ENCODE measurements at regions not wholly inside any gene's neighbourhood (a gene's known extent, or its start where the extent isn't known, plus 50 kb on each side); places are given as distances from the start of the nearest gene placed in this dataset.

DNA sequence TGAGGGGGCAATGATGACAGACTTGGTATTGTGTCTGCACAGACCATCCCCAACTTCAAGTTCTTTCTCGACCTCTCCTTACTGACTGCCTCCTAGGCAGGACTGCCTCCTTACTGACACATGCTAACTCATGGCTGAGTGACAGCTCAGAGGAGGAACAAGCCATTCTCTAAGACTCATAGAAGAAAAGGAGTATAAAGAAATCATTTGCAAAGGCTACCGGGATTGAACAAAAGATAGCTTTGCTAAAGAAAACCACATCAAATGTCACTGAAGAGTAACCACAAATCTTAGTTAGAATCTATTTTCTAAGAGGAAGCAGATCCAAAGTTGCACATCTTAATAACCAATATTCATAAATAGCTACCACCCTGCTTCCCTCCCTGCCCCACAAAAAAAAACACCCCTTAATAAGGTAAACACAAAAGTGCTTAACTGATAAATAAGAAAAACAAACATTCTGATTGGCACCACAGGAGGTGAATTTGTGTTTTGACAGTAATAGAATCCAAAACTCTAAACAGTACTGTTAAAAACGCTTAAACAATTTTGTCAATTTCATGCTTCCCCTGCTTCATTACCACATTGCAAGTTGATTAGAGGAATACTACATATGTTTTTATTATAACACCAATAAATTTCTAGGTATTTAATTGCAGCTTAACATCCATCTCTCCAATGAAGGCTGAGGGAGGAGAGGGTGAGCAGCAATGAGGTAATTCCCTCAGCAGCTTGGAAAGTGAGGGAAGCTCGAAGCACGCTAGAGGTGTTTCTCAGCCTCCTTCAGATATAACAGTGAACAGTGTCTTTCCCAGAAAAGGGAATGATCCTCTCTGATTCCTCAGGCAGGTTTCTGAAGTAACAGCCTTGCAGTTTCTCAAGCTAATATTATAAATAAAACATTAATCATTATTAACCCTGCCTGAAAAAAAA lies 160.0 kb downstream of the HNRNPD start:
- Histone ChIP-seq H3K4me1 (no peaks in the 10 kb centered on the region), H3K4me3 (no peak overlapping the region), H3K27ac (no peak overlapping the region), H3K36me3 (no peaks in the 10 kb centered on the region), H3K9me3 (no peaks in the 10 kb centered on the region), H3K27me3 (no peaks in the 10 kb centered on the region)
- TF ChIP-seq, protein P1, sequence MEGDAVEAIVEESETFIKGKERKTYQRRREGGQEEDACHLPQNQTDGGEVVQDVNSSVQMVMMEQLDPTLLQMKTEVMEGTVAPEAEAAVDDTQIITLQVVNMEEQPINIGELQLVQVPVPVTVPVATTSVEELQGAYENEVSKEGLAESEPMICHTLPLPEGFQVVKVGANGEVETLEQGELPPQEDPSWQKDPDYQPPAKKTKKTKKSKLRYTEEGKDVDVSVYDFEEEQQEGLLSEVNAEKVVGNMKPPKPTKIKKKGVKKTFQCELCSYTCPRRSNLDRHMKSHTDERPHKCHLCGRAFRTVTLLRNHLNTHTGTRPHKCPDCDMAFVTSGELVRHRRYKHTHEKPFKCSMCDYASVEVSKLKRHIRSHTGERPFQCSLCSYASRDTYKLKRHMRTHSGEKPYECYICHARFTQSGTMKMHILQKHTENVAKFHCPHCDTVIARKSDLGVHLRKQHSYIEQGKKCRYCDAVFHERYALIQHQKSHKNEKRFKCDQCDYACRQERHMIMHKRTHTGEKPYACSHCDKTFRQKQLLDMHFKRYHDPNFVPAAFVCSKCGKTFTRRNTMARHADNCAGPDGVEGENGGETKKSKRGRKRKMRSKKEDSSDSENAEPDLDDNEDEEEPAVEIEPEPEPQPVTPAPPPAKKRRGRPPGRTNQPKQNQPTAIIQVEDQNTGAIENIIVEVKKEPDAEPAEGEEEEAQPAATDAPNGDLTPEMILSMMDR (IDR thresholded peaks at IDR 0.05): no peak
- DNase-seq (ENCODE audit: low spot score): no peak

DNA sequence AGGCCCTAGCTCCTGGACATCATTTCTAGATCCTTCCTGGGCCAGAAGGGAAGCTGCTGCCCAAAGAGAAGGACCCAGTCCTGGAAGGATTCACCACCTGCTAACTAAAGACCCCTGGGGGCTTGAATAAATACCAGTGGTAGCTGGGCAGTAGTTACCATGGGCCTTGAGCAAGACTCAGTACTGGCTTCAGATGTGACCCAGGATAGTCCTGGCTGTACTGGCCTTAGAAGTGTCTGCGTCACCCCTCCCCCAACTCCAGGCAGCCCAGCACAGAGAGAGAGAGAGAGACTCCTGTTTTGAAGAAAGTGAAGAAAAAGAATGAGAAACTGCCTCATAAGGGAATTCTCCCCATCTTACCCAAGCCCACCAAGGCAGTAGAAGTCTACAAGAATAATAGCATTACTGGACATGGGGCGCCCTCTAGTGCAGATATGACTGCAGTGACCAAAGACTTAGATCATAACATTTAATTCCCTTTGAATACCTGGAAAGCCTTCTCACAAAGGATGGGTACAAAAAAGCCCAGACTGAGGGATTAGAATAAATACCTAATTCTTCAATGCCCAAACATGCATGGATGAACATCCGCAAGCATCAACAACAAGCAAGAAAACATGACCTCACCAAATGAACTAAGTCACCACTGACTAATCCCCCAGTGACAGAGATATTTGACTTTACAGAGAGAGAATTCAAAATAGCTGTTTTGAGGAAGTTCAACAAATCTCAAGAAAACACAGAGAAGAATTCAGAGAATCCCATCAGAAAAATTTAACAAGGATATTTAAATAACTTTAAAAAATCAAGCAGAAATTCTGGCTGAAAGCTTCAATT lies 171.8 kb downstream of the HNRNPD start:
- H3K36me3 ChIP-seq: no peaks in the 10 kb centered on the region
- no peak overlapping the region for H3K27ac ChIP-seq
- TF ChIP-seq, protein P1 (IDR thresholded peaks at IDR 0.05): peak; percentile 43 to 63
- no peaks in the 10 kb centered on the region for H3K27me3 ChIP-seq
- DNase-seq (ENCODE audit: low spot score): no peak
- no peak overlapping the region for H3K4me3 ChIP-seq
- no peaks in the 10 kb centered on the region for H3K4me1 ChIP-seq
- peaks cover 0 to 10% of the 10 kb centered on the region in 2 donors for H3K9me3 ChIP-seq

DNA sequence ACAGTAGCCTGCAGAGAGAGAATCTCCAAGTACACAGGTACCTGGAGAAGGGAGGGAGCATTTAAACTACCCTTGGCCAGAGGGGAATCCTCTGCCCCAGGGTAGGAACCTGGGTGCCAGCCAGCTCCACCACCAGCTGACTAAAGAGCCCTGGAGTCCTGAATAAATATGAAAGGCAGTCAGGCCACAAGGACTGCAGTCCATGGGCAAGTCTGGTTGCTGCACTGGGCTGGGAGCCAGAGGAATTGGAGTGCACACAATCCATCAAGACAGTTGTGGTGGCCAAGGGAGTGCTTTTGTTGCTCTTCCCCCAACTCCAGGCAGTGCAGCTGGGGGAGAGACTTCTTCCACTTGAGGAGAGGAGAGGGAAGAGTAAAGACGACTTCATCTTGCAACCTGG lies 172.5 kb downstream of the HNRNPD start:
- Histone ChIP-seq H3K36me3 (no peaks in the 10 kb centered on the region), H3K27me3 (no peaks in the 10 kb centered on the region), H3K4me1 (no peaks in the 10 kb centered on the region), H3K27ac (no peak overlapping the region), H3K9me3 (peaks cover 0 to 5% of the 10 kb centered on the region in 2 donors), H3K4me3 (no peak overlapping the region)
- TF ChIP-seq, protein P1 (IDR thresholded peaks at IDR 0.05): no peak
- no peak for DNase-seq (ENCODE audit: low spot score)

DNA sequence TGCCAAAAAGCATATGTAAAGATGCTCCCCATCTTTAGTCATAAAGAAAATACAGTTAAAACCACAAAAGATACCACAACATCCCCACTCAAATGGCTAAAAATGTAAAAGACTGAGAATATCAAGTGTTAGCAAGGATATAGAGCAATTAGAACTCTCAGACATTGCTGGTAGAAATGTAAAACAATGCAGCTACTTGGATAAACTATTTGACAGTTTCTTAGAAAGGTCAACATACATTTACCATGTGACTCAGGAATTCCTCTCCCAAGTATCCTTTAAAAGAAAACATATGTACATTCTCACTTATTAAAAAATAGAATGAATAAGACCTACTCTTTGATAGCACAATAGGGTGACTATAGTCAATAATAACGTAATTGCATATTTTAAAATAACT lies 173.7 kb downstream of the HNRNPD start:
- H3K27me3 ChIP-seq: no peaks in the 10 kb centered on the region
- H3K4me3 ChIP-seq: no peak overlapping the region
- no peaks in the 10 kb centered on the region for H3K9me3 ChIP-seq
- no peak overlapping the region for H3K27ac ChIP-seq
- TF ChIP-seq, protein P1 (IDR thresholded peaks at IDR 0.05): no peak
- H3K4me1 ChIP-seq: no peaks in the 10 kb centered on the region
- DNase-seq (ENCODE audit: low spot score): no peak
- H3K36me3 ChIP-seq: no peaks in the 10 kb centered on the region

DNA sequence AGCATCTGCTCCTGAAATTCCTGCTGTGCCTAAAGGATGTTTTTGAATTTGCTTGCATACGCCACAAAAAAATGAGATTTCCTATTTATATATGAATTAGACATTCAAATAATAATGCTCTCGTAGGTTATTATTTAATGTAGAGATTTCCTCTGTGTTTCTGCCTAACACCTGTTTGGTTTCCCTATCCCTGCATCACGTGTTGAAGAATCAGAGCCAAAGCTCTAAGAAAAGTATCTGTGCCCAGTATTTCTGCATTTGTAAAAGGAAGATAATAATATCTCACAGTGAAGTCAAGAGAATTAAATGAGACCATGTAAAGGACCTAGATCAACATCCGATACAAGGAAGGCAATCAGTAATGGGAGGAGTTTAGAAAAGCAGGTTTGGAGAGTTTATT lies 179.5 kb downstream of the HNRNPD start:
- Histone ChIP-seq H3K4me3 (no peak overlapping the region), H3K4me1 (no peaks in the 10 kb centered on the region), H3K27ac (no peak overlapping the region), H3K27me3 (no peaks in the 10 kb centered on the region), H3K36me3 (no peaks in the 10 kb centered on the region), H3K9me3 (no peaks in the 10 kb centered on the region)
- DNase-seq (ENCODE audit: low spot score): no peak
- TF ChIP-seq, protein P1 (IDR thresholded peaks at IDR 0.05): no peak
